ENCODE measurements at regions not wholly inside any gene's neighbourhood (a gene's known extent, or its start where the extent isn't known, plus 50 kb on each side); places are given as distances from the start of the nearest gene placed in this dataset.
A peak's percentile ranks its signal among the peaks of the same experiment; 100 is the strongest.
"Not testable (repeated sequence)": the region's sequence is repeated elsewhere in the genome, so short reads cannot be mapped to it uniquely, and the experiment has no call there.

DNA sequence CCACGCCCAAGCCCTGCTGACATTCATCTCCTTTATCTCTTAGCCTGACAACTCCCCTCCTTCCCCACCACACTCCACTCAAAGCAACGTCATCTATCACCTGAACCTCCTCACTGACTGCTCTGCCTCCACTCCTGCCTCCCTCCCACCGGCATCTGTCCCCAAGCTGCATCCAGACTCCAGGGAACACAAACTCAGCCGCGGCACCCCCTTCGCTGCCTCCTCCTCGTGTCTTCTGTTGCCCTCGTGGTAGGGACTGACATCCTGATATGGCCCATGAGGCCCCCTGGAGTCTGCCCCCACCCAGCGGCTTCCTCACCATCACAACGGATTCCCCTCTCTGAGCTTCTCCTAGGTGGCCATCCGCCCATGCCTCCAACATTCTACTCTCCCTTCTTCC lies 101.0 kb upstream of the TAS2R1 start:
- no peak for DNase-seq (ENCODE audit: low read depth)

DNA sequence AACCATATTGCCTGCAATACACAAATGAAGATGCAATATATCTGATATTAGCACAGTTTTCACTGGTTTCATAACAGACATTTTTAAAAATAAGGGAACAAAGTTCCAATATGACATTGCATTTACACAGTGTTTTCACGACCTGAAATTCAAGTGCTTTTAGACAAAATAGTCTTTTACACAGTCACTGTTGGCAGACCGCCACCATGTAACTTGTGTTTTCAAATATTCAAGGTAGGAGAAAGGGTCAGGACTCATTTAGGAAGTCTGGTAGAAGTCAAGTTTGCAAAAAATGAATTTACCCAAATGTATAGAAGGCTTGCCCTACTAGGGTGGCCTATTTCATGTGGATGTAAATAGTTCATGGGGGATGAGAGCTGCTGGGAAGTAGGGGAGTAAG lies 98.1 kb upstream of the TAS2R1 start:
- DNase-seq (ENCODE audit: low read depth): no peak

DNA sequence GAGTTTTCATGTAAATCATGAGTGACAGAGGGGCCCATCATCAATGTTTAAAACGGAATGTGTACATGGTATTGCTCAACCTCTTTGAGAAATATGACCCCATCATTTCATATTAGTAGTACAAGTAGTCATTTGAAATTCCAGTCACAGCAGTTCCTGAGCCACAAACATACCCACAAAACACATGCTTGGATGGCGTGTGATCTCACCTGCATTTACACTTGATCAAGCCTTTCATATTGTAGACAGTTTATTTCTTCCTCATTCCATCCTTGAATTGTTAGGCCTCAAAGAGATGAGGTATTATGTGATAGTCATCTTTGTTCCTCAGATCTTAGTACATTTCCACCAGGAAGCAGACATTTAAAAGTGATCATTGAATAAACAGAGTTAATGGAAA lies 96.8 kb upstream of the TAS2R1 start:
- DNase-seq (ENCODE audit: low read depth): no peak

DNA sequence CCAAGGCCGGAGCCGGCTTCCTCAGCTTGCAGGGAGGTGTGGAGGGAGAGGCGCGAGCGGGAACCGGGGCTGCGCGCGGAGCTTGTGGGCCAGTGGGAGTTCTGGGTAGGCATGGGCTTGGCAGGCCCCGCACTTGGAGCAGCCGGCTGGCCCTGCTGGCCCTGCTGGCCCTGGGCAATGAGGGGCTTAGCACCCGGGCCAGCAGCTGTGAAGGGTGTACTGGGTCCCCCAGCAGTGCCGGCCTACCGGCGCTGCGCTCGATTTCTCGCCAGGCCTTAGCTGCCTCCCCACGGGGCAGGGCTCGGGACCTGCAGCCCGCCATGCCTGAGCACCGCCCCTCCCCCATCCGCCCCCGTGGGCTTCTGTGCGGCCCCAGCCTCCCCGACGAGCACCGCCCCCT lies 95.1 kb upstream of the TAS2R1 start:
- DNase-seq (ENCODE audit: low read depth): not testable (repeated sequence)

DNA sequence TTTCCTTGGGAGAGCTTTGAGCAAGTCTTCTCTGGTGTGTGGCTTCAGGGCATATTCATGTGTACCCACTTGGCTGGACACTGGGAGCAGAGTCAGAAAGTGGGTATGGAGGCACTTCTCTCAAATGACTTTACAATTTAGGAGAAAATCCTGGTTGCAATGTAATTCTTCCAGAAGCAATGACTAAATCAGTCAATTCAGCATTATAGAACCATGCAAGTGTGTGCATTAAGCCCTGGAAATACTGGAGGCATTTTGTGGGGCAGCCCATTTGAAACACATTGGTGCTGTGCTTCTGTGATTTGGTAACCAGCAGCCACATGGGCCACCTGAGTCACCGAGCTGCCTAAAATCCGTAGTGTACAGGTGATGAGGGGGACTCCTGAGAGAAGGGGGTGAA lies 94.6 kb upstream of the TAS2R1 start:
- DNase-seq (ENCODE audit: low read depth): no peak

DNA sequence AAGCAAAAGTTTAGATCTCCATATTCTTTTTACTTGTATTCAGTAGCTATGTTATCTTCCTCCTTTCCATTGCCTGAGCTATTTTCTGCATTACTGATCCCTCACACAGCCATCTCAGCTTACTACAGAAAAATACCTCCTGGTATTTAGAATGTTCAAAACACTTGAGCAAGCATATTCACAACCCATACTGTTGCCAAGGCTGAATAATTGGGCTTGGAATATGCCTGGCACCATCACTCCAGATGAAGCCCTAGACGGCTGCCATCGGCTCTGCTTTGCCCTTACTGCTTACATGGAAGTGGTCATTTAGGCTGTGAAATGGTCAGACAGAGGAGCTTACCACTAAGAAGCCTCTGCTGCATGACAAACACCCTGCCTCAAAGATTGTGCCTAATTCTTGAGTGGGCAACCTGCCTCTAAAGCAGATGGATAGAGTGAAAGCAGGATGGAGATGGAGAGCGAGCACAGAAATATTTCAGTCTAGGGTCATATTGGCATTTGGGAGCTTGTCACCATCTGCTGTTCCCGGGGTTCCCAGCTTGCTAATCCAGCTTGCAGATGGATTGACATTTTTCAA lies 92.5 kb upstream of the TAS2R1 start:
- no peak for DNase-seq (ENCODE audit: low read depth)

DNA sequence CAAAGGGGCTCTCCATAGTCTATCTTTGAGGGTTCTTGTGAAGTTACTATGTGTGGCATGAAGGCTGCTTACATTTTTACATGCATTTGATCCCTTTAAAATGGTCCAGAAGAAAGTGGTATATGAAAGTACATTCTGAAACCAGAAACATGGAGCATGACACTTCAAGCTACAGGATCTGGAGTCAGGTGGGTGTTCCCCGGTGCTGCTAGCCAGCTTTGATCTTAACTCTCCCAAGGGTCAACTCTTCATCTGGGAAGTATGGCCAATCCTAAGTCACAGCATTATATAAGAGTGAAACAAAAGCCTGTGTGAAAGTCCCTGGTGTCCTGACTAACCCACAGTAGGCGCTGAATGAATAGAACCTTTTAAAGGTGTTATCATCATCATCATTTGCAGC lies 91.0 kb upstream of the TAS2R1 start:
- no peak for DNase-seq (ENCODE audit: low read depth)

DNA sequence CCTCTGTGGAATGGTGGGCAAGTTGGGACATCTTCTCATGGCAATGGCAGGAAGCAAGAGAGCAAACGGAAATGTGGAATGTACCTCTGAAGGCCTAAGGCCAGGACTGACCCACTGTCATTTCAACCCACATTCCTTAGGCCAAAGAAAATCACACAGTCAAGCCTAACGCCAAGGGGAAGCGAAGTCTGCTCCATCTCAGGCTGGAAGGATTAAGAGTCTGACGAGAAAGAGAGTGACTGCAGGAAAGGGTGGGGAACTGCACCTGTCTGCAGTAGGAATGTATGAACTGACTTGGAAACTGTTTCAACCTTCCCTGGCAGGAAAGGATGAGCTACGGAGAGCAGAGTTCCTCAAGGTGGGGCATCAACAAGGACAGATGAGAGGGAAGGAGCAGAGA lies 90.2 kb upstream of the TAS2R1 start:
- no peak for DNase-seq (ENCODE audit: low read depth)

DNA sequence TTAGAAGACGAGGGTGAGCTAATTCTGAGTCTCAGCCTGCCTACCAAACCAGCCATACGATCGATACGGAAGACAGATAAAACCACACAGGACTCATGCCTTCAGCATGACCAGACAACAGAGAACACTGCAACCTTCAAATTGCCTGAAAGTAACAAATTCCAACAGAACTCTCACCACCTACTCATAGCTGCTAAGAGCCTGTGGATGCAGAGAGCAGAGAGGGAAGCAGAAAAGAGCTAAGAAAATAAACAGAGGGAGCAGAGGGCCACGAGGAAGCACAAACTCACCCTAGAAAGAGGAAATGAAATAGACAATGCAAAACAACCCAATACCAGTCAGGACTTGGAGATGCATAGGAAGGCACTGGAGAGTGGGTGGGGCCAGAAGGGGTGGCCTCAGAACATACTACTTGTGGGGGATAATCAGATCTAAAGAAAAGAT lies 86.7 kb upstream of the TAS2R1 start:
- no peak for DNase-seq (ENCODE audit: low read depth)

DNA sequence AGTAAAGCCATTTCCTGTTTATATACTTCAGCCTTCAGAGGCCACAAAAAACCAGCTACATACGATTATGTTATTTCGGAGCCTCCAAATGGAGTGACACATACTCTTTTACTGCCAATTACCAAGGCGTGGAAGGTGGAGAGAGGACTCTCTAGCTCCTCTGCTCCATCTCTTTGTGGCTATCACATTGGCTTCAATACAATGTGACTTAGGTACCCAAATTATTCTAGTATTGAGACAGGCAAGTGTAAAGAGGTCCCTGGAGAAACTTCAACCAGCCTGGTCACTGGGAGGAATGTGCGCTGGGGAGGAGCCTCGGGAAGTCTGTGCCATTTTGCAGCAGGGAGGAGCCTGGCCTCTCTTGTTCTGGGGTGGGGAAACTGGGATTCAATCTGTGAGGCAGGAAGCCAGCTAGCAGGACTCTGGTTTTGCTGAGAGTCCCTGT lies 85.8 kb upstream of the TAS2R1 start:
- no peak for DNase-seq (ENCODE audit: low read depth)

DNA sequence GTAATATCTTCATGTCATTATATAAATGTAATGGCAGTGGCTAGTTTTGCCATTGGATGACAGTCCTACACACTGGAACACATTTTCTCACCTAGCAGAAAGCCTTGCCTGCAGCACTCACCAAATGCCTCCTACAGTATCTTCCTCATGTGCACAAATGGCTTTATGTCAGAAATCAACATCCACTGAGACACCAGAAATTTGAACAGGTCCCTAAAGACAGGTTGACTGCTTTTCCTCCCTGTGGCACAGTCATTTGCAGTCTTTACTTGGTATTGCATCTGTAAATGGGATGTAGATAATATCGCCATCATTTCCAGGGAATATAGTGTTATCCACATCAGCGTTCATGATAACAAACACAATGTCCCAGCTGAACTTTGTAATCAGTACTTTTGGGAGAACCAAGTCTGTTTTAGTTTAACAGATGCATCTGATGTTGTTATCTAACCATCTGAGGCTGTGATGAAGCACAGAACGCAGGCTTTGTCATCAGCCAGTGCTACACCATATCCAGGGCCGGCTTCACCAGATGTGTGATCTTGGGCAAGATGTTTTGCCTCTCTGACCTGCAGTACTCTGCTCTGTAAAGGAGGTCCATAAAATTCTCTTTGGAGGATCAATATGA lies 83.9 kb upstream of the TAS2R1 start:
- DNase-seq (ENCODE audit: low read depth): no peak

DNA sequence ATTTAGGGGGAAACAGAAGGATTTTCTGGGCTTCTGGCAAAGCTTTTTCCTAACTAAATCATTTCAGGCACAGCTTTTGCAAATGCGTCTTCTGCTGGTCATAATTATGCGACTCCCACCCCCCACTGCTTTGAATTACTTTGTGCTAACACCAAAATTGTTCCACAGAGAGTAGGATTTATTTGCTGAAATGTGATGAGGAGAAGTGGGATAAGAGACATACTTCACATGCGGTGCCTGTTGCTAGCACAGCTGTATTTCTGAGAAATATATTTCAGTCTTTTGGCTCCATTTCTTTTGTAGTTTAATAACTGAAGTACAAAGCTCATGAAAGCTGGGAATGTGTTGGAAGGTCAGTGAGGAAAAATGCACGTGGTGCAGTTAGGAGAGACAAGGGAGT lies 83.2 kb upstream of the TAS2R1 start:
- no peak for DNase-seq (ENCODE audit: low read depth)

DNA sequence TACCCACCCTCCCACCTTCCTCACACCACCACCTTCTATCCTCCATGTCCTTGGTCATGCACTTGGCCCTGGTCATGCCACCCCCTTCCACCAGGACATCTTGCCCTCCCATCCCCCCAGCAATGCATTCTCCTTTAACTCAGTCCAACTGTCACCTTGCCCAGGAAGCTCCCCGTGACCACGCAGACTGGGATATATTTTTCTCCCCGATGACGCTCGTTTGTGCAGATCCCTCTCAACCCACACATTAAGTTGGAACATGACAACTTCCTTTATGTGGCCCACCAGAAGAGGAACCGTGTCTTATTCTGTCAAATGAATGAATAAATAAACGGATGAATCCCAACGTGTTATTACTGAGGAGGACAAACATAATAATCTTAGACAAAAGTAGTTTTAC lies 82.8 kb upstream of the TAS2R1 start:
- no peak for DNase-seq (ENCODE audit: low read depth)

DNA sequence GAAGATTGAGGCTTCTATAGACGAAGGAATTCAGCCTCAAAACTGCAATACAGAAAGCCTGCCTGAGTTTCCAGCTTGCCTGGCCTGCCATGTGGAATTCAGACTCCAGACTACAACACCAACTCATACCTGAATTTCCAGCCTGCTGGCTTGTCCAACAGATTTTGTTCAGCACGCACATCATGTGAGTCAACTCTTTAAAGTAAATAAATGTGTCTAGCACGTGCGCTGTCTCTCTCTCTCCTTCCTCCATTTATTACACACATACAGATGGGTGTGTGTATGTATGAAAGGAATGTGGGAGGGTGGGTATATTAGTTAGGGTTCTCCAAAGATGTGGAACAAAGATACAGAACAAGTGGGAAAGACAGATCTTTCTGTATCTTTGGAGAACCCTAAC lies 82.4 kb upstream of the TAS2R1 start:
- peak; percentile 76 for DNase-seq (ENCODE audit: low read depth)

DNA sequence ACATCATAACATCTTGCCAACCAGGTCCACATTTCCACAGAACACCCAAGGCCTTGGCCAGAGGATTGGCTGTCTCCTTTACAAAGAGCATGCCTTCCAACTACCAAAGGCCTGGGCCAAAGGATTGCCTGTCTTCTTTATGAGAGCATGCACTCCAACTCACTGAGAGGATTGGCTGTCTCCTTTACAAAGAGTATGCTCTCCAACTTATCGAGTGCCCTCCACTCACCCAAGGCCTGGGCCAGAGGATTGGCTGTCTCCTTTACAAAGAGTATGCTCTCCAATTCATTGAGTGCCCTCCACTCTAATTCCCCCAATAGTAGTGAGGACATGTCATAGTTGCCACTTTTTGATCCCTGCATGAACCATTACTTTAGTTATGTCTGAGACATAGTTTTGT lies 79.9 kb upstream of the TAS2R1 start:
- DNase-seq (ENCODE audit: low read depth): no peak

DNA sequence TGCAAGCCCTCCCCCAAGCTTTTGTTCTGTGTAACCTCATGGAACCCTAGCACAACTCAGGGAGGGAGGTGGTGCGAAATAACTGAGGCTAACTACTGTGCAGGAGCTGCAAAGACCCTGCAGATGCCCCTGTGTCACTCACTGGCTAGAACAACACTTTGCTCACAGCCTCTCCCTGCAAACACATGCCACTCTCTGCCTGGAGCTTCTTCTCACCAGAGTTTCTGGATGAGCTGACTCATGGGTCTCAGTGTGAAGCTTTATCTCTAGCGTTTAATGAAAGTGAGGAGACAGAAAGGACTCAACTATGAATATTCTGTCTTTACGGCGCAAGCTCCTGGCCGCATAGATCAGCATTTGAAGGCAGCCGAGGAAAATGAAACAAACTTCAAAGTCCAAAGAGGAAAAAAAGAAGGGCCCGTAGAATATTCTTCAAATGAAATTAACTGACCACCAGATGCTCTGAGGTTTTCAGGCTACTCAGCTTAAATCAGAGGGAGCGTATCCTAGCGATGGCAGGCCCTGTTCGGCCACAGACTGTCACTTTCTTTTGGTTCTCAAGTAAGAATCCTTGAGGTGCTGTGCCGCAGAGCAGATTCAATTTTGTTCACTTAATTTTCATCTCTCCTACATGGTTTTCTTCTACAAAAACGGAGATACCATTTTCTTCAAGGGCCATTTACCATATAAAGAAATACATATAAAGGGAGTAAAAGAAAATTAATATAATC lies 77.7 kb upstream of the TAS2R1 start:
- no peak for DNase-seq (ENCODE audit: low read depth)

DNA sequence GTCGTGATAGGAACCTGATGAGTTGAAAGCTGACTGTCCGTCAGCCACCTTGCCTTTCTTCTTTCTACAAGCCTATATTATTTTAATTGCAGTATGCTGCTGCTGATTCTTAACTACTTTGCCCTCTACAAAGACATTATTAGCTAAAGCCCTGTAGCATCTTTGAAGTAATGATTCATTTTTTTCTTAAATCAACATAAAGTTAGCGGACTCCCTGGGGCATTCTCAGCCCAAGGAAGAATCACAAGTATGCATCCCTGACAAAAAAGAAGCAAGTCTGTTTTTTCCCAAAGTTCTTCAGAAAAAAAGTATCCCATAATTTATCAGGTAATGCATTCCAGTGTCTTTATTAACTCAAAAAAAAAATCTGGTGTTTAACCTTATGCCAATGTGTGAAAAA lies 69.5 kb upstream of the TAS2R1 start:
- no peak for DNase-seq (ENCODE audit: low read depth)

DNA sequence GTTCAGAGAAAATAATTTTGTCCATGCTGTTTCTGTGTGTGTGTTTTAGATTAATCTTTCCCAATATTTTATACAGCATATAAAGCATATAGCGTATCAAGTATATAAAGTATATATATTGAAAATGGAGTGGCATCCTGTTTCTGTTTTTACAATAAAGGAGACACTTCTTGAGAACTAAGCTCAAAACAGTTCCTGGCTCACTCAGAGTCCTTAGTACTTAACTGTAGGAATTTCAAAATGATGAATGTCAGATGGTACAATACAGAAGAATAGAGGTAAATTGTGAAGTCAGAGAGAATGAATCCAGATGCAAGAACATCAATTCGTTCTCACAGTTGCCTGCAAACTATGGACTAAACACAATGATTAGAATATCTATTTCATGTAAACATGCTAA lies 68.7 kb upstream of the TAS2R1 start:
- DNase-seq (ENCODE audit: low read depth): no peak

DNA sequence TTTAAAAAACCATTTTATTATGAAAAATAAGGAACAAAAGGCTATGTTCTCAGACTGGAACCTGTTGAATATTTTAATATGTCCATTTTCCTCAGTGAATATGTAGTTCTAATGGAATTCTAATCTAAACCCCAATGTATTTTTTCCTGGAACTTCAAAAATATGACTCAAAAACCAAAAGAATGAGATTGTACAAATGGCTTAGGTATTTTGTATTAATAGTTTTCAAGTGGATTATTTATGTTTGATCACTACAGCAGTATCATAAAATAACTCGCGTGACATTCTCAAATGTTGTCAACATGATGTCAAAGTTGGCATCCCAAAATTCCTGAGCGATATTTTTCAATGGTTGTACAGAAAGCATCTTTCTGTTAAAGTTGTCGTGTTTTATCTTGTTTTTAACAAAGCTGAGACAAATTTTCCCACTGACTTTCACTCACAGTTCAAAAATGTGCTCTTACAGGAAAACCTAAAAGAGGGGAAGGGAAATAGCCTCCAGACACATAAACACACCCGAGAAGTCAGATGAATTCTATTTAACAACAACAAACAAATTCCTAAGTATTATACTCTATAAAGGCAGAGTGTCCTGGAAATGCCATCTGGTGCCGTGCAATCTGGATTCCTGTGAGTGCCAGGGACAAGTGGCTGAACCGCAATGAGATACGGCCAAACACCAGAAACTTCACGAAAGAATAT lies 68.1 kb upstream of the TAS2R1 start:
- peak; percentile 80 for DNase-seq (ENCODE audit: low read depth)

DNA sequence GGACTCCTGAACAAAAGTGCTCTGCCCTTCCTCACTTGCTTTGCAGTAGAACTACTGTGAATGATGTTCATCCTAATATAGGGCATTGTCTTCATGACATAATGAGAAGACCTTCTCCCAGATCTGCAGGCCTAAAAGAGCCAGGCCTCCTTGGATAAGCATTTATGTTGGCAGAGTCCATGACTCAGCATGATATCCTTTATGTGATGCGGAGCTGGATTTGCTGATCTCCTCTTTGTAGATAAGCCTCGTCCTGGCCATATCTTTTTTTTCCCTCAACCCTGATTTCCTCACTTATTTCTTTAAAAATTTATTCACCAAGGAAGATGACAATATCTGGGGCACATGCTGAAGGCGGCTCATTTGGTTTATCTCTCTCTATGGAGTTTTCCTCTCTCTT lies 62.4 kb upstream of the TAS2R1 start:
- DNase-seq (ENCODE audit: low read depth): no peak

DNA sequence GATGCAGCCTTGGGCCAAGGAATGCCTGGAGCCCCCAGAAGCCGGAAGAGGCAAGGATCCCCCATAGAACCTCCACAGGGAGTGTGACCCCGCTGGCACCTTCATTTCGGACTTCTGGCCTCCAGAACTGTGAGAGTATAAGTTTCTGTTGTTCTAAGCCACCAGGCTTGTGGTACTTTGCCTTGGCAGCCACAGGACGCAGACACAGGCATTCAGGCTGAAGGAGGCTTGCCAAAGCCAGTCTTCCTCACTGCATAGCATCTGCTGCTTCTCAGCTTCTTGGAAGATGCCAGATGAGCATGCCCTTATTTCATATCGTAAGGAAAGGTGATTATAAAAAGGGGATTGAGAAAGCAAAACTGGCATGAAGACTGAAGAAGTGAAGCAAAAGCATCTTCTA lies 61.1 kb upstream of the TAS2R1 start:
- DNase-seq (ENCODE audit: low read depth): no peak

DNA sequence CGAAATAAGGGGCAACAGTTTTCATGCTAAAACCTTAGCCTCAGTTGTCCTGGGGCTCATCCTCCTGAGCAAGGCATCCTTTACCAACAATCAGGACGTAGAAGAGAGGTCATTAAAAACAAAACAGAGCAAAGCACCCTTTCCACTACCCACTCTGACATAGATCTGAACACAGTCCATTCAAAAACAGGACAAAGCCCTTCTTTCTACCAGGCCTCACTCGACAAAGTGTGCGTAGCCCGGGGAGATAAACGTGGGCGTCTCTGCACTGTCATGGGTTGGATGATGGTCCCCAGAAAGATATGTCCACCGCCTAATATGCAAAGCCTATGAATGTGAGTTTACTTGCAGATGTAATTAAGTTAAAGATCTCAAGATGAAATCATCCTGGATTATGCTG lies 60.6 kb upstream of the TAS2R1 start:
- DNase-seq (ENCODE audit: low read depth): no peak

DNA sequence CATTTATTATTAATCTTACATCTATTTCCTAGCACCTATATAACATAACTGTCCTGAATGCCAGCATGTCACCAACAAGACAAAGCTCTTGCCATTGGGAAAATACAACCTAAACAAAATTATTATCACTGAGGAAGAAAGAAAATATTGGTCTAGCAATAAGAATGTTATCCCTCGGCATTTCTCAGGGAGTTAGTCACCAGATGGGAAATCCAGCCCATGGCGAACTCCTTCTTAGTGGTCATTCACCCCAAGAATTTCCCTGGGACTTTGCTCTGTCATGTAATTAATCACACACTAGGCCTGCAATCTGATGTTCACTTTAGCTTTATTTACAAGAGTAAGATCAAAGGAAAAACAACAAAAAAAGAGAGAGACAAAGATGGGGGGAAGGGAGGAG lies 56.1 kb upstream of the TAS2R1 start:
- DNase-seq (ENCODE audit: low read depth): no peak

Data from GM04503 (cell line).